UCSD-AML1 (cell line): ENCODE measurements at regions not wholly inside any gene's neighbourhood (a gene's known extent, or its start where the extent isn't known, plus 50 kb on each side); places are given as distances from the start of the nearest gene placed in this dataset.

Source experiments
- DNase-seq: peaks from one replicate; lab custom pipeline; 2025; ENCODE audit not compliant: unreplicated experiment; lab: John Stamatoyannopoulos, UW

DNA sequence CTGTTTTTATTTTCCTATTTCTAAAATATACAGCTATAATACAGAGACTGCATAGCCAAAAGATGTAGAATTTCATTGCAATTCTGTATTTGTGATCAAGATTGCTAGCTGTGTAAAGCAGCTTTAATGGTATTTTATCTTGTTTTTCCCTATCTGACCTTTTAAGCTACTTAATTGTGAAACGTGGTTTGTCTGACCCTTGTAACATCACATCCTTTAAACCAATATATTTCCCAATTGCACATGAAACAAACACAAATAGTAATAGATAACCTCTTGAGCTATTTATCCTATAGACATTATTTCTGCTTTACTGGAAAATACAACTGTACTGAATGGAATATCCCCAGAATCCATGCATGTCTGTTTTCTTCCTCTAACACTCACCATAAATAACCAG lies 112.2 kb upstream of the PLPPR4 start:
- no peak for DNase-seq

DNA sequence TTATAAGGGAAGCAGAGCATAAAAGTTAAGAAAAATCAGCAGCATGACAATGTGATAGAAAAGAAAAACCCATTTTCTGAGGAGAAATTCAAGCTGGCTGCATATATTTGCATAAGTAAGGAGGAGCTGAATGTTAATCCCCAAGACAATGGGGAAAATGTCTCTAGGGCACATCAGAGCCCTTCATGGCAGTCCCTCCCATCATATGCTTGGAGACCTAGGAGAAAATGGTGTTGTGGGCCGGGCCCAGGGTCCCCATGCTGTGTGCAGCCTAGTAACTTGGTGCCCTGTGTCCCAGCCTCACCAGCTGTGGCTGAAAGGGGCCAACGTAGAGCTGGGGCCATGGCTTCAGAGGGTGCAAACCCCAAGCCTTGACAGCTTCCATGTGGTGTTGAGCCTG lies 100.6 kb upstream of the PLPPR4 start:
- no peak for DNase-seq

DNA sequence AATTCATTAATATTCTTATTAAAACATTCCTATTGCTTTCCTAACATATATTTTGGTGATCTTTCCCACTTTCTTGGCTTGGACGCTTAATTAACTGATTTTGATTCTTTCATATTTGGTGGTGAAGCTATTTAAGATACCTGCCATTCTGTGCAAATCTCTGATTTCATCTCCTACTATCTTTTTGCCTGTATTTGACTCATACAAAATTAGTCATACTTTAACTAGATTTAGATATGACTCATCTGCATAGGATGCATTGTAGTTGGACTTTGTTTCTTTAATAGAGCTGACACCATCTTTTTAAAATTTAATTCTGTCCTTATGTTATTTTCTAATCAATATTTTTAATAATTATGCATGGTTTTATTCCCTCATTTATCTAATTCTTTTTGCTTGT lies 93.8 kb upstream of the PLPPR4 start:
- DNase-seq, result no peak

DNA sequence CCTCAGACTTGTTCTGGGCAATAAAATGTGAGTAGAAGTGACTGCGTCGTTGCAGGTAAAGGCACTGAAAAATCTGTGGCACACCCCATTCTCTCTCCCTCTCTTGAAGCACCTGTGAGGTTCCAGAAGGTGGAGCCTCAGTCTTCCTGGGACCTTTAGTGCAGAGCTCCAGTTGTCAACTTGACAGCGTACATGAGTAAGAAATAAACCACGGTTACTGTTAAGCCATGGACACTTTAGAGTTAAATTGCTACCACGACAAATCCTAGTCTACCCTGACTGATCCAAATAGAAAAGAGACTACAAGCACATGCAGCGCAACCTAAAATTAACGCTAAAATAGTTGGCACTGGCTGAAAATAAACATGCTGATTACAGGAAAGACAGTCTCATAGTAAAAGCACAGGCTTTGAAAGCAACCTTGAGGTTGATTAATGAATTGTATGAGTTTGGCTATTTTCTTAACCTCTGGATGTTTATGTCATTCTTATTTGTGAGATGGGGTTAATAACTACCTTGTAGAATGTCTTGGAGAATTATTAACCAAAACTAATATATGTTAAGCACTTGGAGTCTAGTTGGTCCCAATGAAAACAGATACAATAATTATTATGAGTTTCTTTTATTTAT lies 93.0 kb upstream of the PLPPR4 start:
- no peak for DNase-seq

DNA sequence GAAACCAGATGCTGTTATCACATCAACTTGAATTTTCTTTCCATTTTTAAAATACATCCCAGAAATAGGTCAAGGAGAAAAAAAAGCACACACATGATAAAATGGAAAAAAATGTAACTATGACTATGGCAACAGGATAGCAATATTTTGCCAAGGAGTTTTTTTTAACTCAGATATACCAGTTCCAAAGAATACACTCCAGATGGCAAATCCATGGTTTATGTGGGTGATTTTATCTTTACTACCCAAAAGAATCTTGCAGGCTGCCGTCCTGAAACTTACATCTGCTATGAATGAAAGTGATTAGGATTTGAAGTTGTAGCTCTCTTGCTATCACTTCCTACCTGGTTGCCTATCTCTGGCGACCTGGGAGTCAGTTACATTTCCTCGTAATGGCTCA lies 91.0 kb upstream of the PLPPR4 start:
- DNase-seq, result no peak

DNA sequence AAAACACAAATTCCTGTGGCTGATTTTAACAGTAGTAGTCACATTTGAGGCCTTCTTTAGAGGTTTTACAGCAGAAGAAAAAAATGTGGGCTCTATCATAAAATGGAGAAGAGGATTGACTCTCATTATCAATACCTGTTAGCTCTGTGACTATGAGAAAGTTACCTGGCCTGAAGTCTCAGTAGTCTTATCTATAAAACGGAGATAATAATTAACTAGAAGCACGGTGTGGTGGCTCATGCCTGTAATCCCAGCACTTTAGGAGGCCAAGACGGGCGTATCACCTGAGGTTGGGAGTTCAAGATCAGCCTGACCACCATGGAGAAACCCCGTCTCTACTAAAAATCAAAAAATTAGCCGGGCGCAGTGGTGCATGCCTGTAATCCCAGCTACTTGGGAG lies 90.4 kb upstream of the PLPPR4 start:
- DNase-seq, result no peak

DNA sequence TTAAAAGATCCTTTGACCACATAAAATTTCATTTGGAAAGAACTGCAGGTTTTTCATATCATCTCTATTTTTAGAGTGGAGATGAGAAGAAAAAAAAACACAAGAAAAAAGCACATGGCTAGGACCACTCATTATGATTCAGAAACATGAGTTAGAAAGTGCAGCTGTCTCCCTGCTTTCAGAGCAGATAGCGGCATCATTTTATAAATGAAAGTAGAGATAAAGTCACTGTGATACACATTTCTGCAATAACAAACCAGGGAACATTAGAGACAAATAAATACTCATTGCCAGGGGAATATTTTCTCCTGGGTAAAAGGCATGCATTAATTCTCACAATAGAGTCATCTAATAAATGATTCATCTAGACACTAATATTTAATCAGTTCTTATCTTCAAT lies 87.5 kb upstream of the PLPPR4 start:
- DNase-seq, result no peak

DNA sequence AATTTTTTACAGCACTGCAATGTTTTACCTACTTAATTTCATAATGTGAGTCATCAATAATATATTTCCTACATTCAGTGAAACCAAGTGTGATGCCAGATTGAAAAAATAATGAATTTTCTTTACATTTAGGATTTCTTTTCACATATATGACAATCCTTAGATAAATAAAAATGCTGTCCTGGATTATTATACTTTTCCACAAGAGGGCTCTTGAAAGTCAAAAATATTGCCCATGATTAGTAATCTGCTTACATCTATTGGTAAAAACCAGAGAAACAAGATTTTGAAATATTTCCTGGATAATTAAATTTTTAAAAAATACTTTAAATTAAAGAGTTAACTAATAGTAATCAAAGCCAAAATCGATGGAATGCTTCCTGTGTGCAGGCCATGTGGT lies 86.8 kb upstream of the PLPPR4 start:
- no peak for DNase-seq

DNA sequence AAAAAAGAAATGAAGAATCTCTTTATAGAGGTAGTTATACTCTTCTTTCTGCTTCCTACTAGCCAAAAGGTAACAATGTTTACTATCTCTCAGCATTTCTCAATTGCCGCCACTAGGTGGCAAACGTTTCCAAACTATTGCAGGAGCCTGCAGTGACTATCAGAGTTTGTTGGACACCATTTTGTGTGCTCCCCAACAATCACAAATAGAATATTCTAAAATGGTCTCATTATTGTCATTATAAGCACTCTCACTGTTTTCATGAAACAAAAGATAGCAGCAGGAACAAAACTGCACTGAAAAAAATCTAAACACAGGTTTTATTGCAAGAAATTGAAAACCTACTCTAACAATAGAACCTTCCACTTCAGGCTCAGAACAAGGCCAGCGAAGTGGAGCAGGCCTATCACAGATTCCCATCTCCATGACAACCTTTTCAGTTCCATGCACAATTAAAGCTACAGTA lies 83.9 kb upstream of the PLPPR4 start:
- DNase-seq, result peak; percentile 16

DNA sequence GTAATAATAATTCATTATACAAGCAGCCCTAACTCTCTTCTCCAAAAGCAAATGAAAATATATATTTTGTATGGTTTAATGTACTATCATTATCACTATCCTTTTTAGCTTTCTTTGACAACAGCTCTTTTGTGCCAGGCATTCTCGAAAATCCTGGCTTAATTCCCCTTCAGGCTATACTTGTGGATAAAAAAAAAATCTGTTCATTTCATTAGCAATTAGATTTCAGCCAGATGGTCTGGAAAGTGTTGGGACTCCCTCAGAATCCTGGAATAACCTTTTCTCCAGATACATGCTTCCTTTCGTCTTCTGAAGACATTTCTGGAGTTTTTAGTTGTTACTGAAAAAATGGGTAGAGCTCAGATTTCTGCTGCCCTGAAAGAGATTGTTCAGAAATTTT lies 83.4 kb upstream of the PLPPR4 start:
- no peak for DNase-seq

DNA sequence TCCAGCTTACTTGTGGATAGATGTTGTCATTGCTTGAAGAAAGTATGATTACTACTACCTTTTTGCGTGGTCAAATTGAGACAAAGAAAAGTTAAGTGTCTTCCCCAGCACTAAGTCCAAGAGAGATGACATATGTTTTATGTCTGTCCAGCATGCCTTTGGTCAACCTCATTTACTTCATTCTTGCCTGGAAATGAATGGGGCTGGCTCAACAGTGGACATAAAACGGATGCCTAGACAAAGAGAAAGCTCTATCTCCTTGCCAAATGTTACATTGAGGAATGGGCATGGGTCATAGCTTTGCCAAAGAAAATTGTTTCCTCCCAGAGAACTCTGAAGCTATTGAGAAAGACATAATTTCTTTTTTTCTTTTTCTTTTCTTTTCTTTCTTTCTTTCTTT lies 82.4 kb upstream of the PLPPR4 start:
- no peak for DNase-seq

DNA sequence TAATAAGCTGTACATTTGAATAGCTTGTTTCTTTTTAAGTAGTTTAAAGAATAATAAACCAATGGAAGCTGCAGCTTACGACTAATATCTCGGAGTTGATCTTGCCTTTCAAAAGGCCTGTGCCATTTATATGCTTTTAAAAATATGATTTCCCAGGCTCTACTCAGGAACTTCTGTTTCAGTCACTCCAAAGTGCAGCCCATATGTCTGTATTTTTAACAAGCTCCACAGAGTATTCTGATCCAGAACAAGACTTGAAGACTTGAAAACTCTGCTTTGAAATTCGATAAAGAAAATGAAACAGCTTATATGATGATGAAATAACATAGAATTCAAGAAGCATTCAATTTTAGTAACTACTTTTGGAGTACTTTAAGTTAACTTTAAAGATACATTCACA lies 79.1 kb upstream of the PLPPR4 start:
- no peak for DNase-seq

DNA sequence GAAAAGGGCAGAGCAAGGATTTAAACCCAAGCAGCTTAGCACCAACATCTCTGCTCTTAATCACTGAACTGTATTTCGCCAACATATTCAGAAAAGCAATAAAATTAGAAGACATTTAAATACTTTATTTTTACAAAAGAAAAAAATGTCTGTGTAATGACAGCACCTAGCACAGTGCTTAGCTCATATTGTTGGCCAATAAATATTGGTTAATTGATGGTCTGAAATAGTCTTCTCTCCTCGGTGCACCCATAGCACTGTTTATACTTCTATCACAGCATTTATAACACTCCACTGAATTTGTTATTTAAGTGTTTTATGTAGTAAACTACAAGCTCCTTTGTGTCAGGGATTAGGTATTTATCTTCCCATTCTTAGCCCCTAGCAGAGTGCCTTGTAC lies 70.9 kb upstream of the PLPPR4 start:
- DNase-seq, result no peak

DNA sequence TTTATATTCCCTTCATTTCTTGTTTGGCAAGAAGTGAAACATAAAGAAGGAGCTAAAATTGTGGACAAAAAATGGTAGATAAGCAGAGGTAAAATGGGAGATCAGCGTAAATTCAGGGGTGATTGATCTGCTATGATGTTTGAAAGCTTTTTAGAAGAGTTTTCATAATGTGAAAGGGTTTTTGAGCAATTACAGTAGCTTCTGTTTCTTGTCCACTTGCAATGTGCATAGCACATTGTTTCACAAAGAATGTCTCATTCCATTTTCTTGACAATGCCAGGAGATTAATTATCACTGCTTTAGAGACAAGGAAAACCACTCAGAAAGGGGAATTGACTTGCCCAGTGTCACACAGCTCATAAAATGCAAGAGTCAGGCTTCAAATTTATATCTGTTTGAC lies 65.9 kb upstream of the PLPPR4 start:
- DNase-seq, result no peak

DNA sequence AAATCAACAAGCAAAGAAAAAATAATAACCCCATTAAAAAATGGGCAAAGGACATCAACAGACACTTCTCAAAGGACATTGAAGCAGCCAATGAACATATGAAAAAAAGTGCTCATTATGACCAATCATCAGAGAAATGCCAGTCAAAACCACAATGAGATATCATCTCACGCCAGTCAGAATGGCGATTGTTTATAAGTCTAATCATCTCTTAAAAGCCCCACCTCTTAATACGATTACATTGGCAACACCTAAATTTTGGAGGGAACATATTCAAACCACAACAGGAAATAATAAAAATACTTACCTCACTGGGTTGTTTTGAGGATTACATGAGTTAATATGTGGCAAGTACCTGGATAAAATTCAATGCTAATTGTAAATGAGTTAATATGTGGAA lies 57.1 kb upstream of the PLPPR4 start:
- no peak for DNase-seq
